ENCODE measurements at regions not wholly inside any gene's neighbourhood (a gene's known extent, or its start where the extent isn't known, plus 50 kb on each side); places are given as distances from the start of the nearest gene placed in this dataset.

DNA sequence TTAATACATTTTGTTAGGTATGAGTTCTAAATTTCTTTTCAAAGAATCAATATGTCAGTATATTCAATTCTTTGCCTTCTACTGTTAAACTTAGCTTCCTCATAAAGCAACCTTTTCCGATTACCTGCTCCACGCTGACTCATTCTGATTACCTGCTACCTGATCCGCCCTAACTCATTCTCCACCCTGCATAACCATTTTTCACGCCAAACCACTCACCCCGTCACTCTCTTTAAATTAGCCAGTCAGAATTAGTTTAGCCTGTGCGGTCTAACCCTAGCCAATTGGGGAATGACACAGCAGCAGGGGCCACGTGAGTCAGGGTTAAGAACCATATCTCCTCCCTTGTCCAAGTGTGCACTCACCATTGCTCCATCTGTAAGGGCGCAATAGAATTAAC is 72.2 kb upstream of the FICD start:
- peaks cover 19% of the 10 kb centered on the region for H3K27me3 Mint-ChIP-seq
- ChIA-PET POLR2A (no interaction called here), CTCF (interaction anchor here (1.2 kb wide), 1 partner anchor 14 kb away, joined by 6 read pairs; no protein-coding TSS in a partner anchor)
- no peak overlapping the region for H3K27ac Mint-ChIP-seq
- no peak for DNase-seq
- H3K4me3 Mint-ChIP-seq = no peak overlapping the region
- no peak for ATAC-seq
- H3K36me3 Mint-ChIP-seq (ENCODE audit: low read depth) = no peaks in the 10 kb centered on the region
- H3K9me3 Mint-ChIP-seq (ENCODE audit: low read depth) = no peaks in the 10 kb centered on the region
- intact Hi-C loops (cut with DNase I, micrococcal nuclease) = no loop called here
- no peaks in the 10 kb centered on the region for H3K4me1 Mint-ChIP-seq

DNA sequence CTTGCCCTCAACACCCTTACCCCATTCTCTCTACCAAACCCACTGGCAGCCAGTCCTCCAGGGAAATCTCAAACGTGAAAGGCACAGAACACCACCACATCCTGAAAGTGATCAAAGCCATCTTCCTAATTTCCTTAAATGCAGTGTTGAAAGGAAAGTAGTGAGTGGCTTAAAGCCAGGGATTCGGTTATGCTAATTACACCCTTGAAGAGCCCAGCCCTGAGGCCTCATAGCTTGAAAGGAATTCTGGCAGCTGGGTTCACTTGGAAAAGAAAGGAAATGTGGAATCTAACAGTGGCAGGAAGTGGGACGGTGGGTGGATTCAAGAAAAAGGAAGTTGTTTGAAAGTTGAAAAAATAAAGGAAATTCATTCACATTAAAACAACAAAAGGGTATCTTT is 73.0 kb upstream of the FICD start:
- Mint-ChIP-seq H3K4me1 (no peaks in the 10 kb centered on the region), H3K36me3 (ENCODE audit: low read depth) (no peaks in the 10 kb centered on the region), H3K9me3 (ENCODE audit: low read depth) (no peaks in the 10 kb centered on the region), H3K27ac (no peak overlapping the region), H3K27me3 (peaks cover 17% of the 10 kb centered on the region), H3K4me3 (no peak overlapping the region)
- ChIA-PET CTCF (interaction anchor here (0.7 to 1.2 kb wide), 2 partner anchors 15 to 176 kb away, joined by 3 to 6 read pairs; no protein-coding TSS in a partner anchor), POLR2A (no interaction called here)
- intact Hi-C loops (cut with DNase I, micrococcal nuclease) = no loop called here
- ATAC-seq (no peak), DNase-seq (no peak)

DNA sequence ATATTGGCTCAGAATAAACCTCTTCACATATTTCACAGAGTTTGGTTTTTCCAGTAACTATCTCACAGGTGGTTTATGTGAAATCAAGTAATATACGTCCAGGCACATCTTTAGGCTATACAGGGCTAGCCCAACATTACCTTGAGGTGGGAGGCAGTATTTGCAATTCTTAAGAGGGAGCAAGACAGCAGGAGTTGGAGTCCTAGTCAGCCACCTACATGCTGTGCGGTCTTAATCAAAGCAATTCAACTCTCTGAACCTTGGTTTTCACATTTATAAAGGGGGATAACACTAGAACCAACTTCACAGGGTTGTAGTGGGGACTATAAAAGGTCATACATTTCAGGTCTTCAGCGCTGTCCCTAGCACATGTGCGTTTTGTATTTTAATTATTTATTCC is 73.5 kb upstream of the FICD start:
- no peak overlapping the region for H3K27ac Mint-ChIP-seq
- no peaks in the 10 kb centered on the region for H3K4me1 Mint-ChIP-seq
- peaks cover 15% of the 10 kb centered on the region for H3K27me3 Mint-ChIP-seq

DNA sequence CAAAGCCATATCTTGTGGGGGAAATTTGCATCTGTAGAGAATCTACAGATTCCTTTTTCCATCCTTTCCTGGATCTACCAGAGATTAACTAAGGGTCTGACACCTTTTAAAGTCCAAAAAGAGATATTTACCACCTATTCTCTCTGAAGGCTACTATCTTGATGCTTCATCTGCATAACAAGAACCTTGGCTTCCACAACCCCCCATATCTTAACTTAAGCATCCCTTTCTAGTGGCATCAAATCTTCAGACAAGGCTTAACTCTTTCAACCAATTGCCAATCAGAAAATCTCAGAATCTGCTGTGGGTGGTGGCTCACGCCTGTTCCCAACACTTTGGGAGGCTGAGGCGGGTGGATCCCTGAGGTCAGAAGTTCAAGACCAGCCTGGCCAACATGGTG is 74.3 kb upstream of the FICD start:
- Mint-ChIP-seq H3K4me3 (no peak overlapping the region), H3K9me3 (ENCODE audit: low read depth) (no peaks in the 10 kb centered on the region), H3K4me1 (no peaks in the 10 kb centered on the region), H3K27ac (no peak overlapping the region), H3K27me3 (peaks cover 17% of the 10 kb centered on the region), H3K36me3 (ENCODE audit: low read depth) (no peaks in the 10 kb centered on the region)
- POLR2A ChIA-PET = no interaction called here
- CTCF ChIA-PET = no interaction called here
- intact Hi-C loops (cut with DNase I, micrococcal nuclease) = no loop called here
- ATAC-seq (no peak), DNase-seq (no peak)

More for the DNA sequence above, 73.5 kb upstream of the FICD start:
- Mint-ChIP-seq H3K4me3 (no peak overlapping the region), H3K36me3 (ENCODE audit: low read depth) (no peaks in the 10 kb centered on the region), H3K9me3 (ENCODE audit: low read depth) (no peaks in the 10 kb centered on the region)
- DNase-seq (no peak), ATAC-seq (no peak)
- ChIA-PET CTCF (interaction anchor here (0.7 kb wide), 1 partner anchor 176 kb away, joined by 3 read pairs; no protein-coding TSS in a partner anchor), POLR2A (no interaction called here)
- intact Hi-C loops (cut with DNase I, micrococcal nuclease) = no loop called here

DNA sequence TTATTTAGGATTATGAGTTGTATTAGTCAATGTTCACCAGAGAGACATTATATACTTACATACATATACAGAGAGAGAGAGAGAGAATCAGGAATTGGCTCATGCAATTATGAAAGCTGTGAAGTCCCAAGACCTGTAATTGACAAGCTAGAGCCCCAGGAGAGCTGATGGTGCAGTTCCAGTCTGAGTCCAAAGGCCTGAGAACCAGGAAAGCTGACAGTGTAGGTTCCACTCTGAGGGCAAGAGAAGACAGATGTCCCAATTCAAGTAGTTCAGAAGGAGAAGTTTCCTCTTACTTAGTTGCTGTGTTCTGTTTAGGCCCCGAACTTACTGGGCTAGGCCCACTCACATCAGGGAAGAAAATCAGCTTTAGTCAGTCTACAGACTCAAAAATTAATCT is 76.4 kb upstream of the FICD start:
- no peak overlapping the region for H3K27ac Mint-ChIP-seq
- DNase-seq (no peak), ATAC-seq (no peak)
- CTCF ChIA-PET = no interaction called here
- no peaks in the 10 kb centered on the region for H3K4me1 Mint-ChIP-seq
- POLR2A ChIA-PET = no interaction called here
- peaks cover 17% of the 10 kb centered on the region for H3K27me3 Mint-ChIP-seq
- H3K36me3 Mint-ChIP-seq (ENCODE audit: low read depth) = no peaks in the 10 kb centered on the region
- H3K4me3 Mint-ChIP-seq = no peak overlapping the region
- intact Hi-C loops (cut with DNase I, micrococcal nuclease) = no loop called here
- H3K9me3 Mint-ChIP-seq (ENCODE audit: low read depth) = no peaks in the 10 kb centered on the region

- POLR2A ChIA-PET = no interaction called here
- Mint-ChIP-seq H3K4me1 (no peaks in the 10 kb centered on the region), H3K36me3 (ENCODE audit: low read depth) (no peaks in the 10 kb centered on the region), H3K9me3 (ENCODE audit: low read depth) (no peaks in the 10 kb centered on the region), H3K27ac (no peak overlapping the region), H3K4me3 (no peak overlapping the region), H3K27me3 (peaks cover 9% of the 10 kb centered on the region)
- CTCF ChIA-PET = no interaction called here
- DNase-seq (no peak), ATAC-seq (no peak)
- intact Hi-C loops (cut with DNase I, micrococcal nuclease) = no loop called here
These were observed 82.5 kb upstream of the FICD start for GRCh38 chr12:108432423-108433121.

DNA sequence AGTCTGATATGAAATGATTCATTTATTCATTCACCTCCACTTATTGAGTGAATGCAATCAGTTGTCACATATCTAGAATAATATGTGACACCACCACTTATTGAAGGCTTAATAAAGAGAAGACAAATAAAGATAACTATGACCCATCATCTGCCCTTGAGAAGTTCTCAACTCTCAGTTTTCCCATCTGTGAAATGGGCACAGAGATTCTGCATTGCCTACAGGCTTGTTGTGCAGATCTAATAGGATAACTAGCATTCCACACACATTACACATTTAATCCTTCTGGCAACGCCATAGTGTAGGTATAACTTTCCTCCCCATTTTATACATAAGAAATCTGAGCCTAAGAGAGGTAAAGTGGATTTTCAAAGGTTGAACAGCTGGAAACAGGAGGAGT is 84.2 kb upstream of the FICD start:
- H3K27me3 Mint-ChIP-seq = peaks cover 8% of the 10 kb centered on the region
- ATAC-seq = no peak
- H3K9me3 Mint-ChIP-seq (ENCODE audit: low read depth) = no peaks in the 10 kb centered on the region
- DNase-seq = no peak
- POLR2A ChIA-PET = no interaction called here
- intact Hi-C loops (cut with DNase I, micrococcal nuclease) = no loop called here
- H3K27ac Mint-ChIP-seq = no peak overlapping the region
- H3K4me1 Mint-ChIP-seq = no peaks in the 10 kb centered on the region
- H3K4me3 Mint-ChIP-seq = no peak overlapping the region
- H3K36me3 Mint-ChIP-seq (ENCODE audit: low read depth) = no peaks in the 10 kb centered on the region
- CTCF ChIA-PET = interaction anchor here (1.1 kb wide), 1 partner anchor 123 kb away, joined by 3 read pairs; no protein-coding TSS in a partner anchor

- CTCF ChIA-PET = no interaction called here
- H3K36me3 Mint-ChIP-seq (ENCODE audit: low read depth) = no peaks in the 10 kb centered on the region
- intact Hi-C loops (cut with DNase I, micrococcal nuclease) = no loop called here
- H3K27ac Mint-ChIP-seq = no peak overlapping the region
- H3K4me3 Mint-ChIP-seq = no peak overlapping the region
- no peaks in the 10 kb centered on the region for H3K9me3 Mint-ChIP-seq (ENCODE audit: low read depth)
- DNase-seq = no peak
- ATAC-seq = no peak
- peaks cover 11% of the 10 kb centered on the region for H3K27me3 Mint-ChIP-seq
- H3K4me1 Mint-ChIP-seq = no peaks in the 10 kb centered on the region
- POLR2A ChIA-PET = no interaction called here
These were observed 84.8 kb upstream of the FICD start for GRCh38 chr12:108430245-108430644.

GRCh38 chr12:108425238-108425795 is 86.2 kb upstream of the CMKLR1 start:
- Mint-ChIP-seq H3K27me3 (peaks cover 10% of the 10 kb centered on the region), H3K4me3 (no peak overlapping the region), H3K9me3 (ENCODE audit: low read depth) (no peaks in the 10 kb centered on the region), H3K36me3 (ENCODE audit: low read depth) (no peaks in the 10 kb centered on the region), H3K27ac (no peak overlapping the region), H3K4me1 (no peaks in the 10 kb centered on the region)
- POLR2A ChIA-PET = no interaction called here
- ATAC-seq (no peak), DNase-seq (no peak)
- intact Hi-C loops (cut with DNase I, micrococcal nuclease) = no loop called here
- CTCF ChIA-PET = no interaction called here

GRCh38 chr12:108424816-108425215 is 85.7 kb upstream of the CMKLR1 start:
- no peaks in the 10 kb centered on the region for H3K4me1 Mint-ChIP-seq
- ATAC-seq (no peak), DNase-seq (no peak)
- intact Hi-C loops (cut with DNase I, micrococcal nuclease) = no loop called here
- CTCF ChIA-PET = no interaction called here
- no peak overlapping the region for H3K4me3 Mint-ChIP-seq
- no peaks in the 10 kb centered on the region for H3K36me3 Mint-ChIP-seq (ENCODE audit: low read depth)
- POLR2A ChIA-PET = no interaction called here
- no peak overlapping the region for H3K27ac Mint-ChIP-seq
- peaks cover 10% of the 10 kb centered on the region for H3K27me3 Mint-ChIP-seq
- no peaks in the 10 kb centered on the region for H3K9me3 Mint-ChIP-seq (ENCODE audit: low read depth)

DNA sequence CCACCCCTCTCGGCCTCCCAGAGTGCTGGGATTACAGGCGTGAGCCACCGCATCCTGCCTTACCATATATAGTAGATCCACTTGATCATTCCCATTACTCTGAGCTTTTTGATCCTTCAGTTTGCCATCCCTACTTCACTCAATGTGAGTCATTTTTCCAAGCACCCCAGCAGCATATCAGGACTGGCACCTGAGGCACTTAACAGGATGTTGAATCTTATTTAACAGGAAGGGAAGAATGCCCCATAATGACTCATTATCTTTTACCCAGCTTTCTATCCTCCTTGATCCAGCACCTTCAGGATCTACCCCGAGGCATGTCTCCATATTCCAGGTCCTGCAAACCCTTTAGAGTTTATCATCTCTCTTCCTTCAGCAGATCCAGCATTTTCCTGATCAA is 84.9 kb upstream of the CMKLR1 start:
- intact Hi-C loops (cut with DNase I, micrococcal nuclease) = no loop called here
- ChIA-PET CTCF (no interaction called here), POLR2A (no interaction called here)
- Mint-ChIP-seq H3K9me3 (ENCODE audit: low read depth) (no peaks in the 10 kb centered on the region), H3K4me3 (no peak overlapping the region), H3K27ac (no peak overlapping the region), H3K36me3 (ENCODE audit: low read depth) (no peaks in the 10 kb centered on the region), H3K27me3 (peaks cover 10% of the 10 kb centered on the region), H3K4me1 (no peaks in the 10 kb centered on the region)
- no peak for DNase-seq
- no peak for ATAC-seq

DNA sequence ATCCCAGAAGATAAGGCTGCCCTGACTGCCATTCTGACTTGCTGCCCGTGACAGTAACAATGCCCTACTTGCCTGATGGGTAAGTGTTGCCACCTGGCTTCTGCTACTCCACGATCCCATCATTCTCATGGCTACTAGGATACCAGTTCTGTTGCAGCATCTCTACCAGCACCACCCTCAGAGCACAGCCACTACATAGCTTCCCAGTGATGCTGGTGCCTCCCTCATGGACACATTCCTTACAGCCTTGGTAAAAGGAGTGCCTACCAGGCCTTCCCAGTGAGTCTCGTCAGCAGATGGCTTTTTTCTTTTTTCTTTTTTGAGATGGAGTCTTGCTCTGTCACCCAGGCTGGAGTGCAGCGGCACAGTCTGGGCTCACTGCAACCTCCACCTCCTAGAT is 84.4 kb upstream of the CMKLR1 start:
- no peak for DNase-seq

More for the DNA sequence above, 84.4 kb upstream of the CMKLR1 start:
- intact Hi-C loops (cut with DNase I, micrococcal nuclease) = no loop called here
- POLR2A ChIA-PET = no interaction called here
- Mint-ChIP-seq H3K27ac (no peak overlapping the region), H3K9me3 (ENCODE audit: low read depth) (no peaks in the 10 kb centered on the region), H3K4me3 (no peak overlapping the region), H3K4me1 (no peaks in the 10 kb centered on the region), H3K36me3 (ENCODE audit: low read depth) (no peaks in the 10 kb centered on the region), H3K27me3 (peaks cover 10% of the 10 kb centered on the region)
- ATAC-seq = no peak
- CTCF ChIA-PET = no interaction called here

All from activated CD4-positive, alpha-beta T cell treated with anti-CD3 and anti-CD28 coated beads for 36 hours (primary cell).